ENCODE measurements at regions not wholly inside any gene's neighbourhood (a gene's known extent, or its start where the extent isn't known, plus 50 kb on each side); places are given as distances from the start of the nearest gene placed in this dataset.
"Not testable (repeated sequence)": the region's sequence is repeated elsewhere in the genome, so short reads cannot be mapped to it uniquely, and the experiment has no call there.

GRCh38 chr2:14454202-14454601 lies 178.3 kb upstream of the LRATD1 start:
- no peaks in the 10 kb centered on the region for H3K36me3 Mint-ChIP-seq (ENCODE audit: low read depth)
- no peak overlapping the region for H3K4me3 Mint-ChIP-seq
- no peak overlapping the region for H3K27ac Mint-ChIP-seq
- no peaks in the 10 kb centered on the region for H3K27me3 Mint-ChIP-seq (ENCODE audit: low read depth)
- peaks cover 16% of the 10 kb centered on the region for H3K9me3 Mint-ChIP-seq
- no peaks in the 10 kb centered on the region for H3K4me1 Mint-ChIP-seq (ENCODE audit: low read depth)

- no peaks in the 10 kb centered on the region for H3K4me1 Mint-ChIP-seq (ENCODE audit: low read depth)
- no peaks in the 10 kb centered on the region for H3K36me3 Mint-ChIP-seq (ENCODE audit: low read depth)
- peaks cover 21% of the 10 kb centered on the region for H3K9me3 Mint-ChIP-seq
- H3K27ac Mint-ChIP-seq, result no peak overlapping the region
- no peaks in the 10 kb centered on the region for H3K27me3 Mint-ChIP-seq (ENCODE audit: low read depth)
- H3K4me3 Mint-ChIP-seq, result no peak overlapping the region
These were observed 172.7 kb upstream of the LRATD1 start for GRCh38 chr2:14459786-14460325.

GRCh38 chr2:14475994-14476393 lies 156.5 kb upstream of the LRATD1 start:
- Mint-ChIP-seq H3K27ac (no peak overlapping the region), H3K36me3 (ENCODE audit: low read depth) (no peaks in the 10 kb centered on the region), H3K4me3 (no peak overlapping the region), H3K27me3 (ENCODE audit: low read depth) (no peaks in the 10 kb centered on the region), H3K9me3 (no peaks in the 10 kb centered on the region), H3K4me1 (ENCODE audit: low read depth) (no peaks in the 10 kb centered on the region)

- no peaks in the 10 kb centered on the region for H3K36me3 Mint-ChIP-seq (ENCODE audit: low read depth)
- no peaks in the 10 kb centered on the region for H3K27me3 Mint-ChIP-seq (ENCODE audit: low read depth)
- H3K27ac Mint-ChIP-seq, result no peak overlapping the region
- no peaks in the 10 kb centered on the region for H3K4me1 Mint-ChIP-seq (ENCODE audit: low read depth)
- no peaks in the 10 kb centered on the region for H3K9me3 Mint-ChIP-seq
- no peak overlapping the region for H3K4me3 Mint-ChIP-seq
These were observed 153.0 kb upstream of the LRATD1 start for GRCh38 chr2:14479486-14479885.

- Mint-ChIP-seq H3K9me3 (no peaks in the 10 kb centered on the region), H3K4me1 (ENCODE audit: low read depth) (no peaks in the 10 kb centered on the region), H3K27ac (no peak overlapping the region), H3K27me3 (ENCODE audit: low read depth) (no peaks in the 10 kb centered on the region), H3K4me3 (no peak overlapping the region), H3K36me3 (ENCODE audit: low read depth) (no peaks in the 10 kb centered on the region)
These were observed 152.4 kb upstream of the LRATD1 start for GRCh38 chr2:14480120-14480519.

- Mint-ChIP-seq H3K4me1 (ENCODE audit: low read depth) (no peaks in the 10 kb centered on the region), H3K27me3 (ENCODE audit: low read depth) (no peaks in the 10 kb centered on the region), H3K36me3 (ENCODE audit: low read depth) (no peaks in the 10 kb centered on the region), H3K9me3 (peaks cover 4% of the 10 kb centered on the region), H3K4me3 (no peak overlapping the region), H3K27ac (no peak overlapping the region)
These were observed 151.6 kb upstream of the LRATD1 start for GRCh38 chr2:14480906-14481305.

- H3K36me3 Mint-ChIP-seq (ENCODE audit: low read depth), result no peaks in the 10 kb centered on the region
- H3K27me3 Mint-ChIP-seq (ENCODE audit: low read depth), result no peaks in the 10 kb centered on the region
- H3K4me3 Mint-ChIP-seq, result no peak overlapping the region
- no peak overlapping the region for H3K27ac Mint-ChIP-seq
- no peaks in the 10 kb centered on the region for H3K4me1 Mint-ChIP-seq (ENCODE audit: low read depth)
- no peaks in the 10 kb centered on the region for H3K9me3 Mint-ChIP-seq
These were observed 139.5 kb upstream of the LRATD1 start for GRCh38 chr2:14492920-14493503.

GRCh38 chr2:14494759-14495158 lies 137.8 kb upstream of the LRATD1 start:
- Mint-ChIP-seq H3K4me3 (no peak overlapping the region), H3K36me3 (ENCODE audit: low read depth) (no peaks in the 10 kb centered on the region), H3K27ac (no peak overlapping the region), H3K27me3 (ENCODE audit: low read depth) (no peaks in the 10 kb centered on the region), H3K9me3 (no peaks in the 10 kb centered on the region), H3K4me1 (ENCODE audit: low read depth) (no peaks in the 10 kb centered on the region)

GRCh38 chr2:14501061-14501460 lies 131.5 kb upstream of the LRATD1 start:
- Mint-ChIP-seq H3K4me3 (no peak overlapping the region), H3K27ac (no peak overlapping the region), H3K4me1 (ENCODE audit: low read depth) (no peaks in the 10 kb centered on the region), H3K27me3 (ENCODE audit: low read depth) (no peaks in the 10 kb centered on the region), H3K36me3 (ENCODE audit: low read depth) (no peaks in the 10 kb centered on the region), H3K9me3 (no peaks in the 10 kb centered on the region)

GRCh38 chr2:14506955-14507354 lies 125.6 kb upstream of the LRATD1 start:
- H3K27me3 Mint-ChIP-seq (ENCODE audit: low read depth); H3K27ac Mint-ChIP-seq; H3K4me1 Mint-ChIP-seq (ENCODE audit: low read depth); H3K36me3 Mint-ChIP-seq (ENCODE audit: low read depth); H3K4me3 Mint-ChIP-seq: not testable (repeated sequence)
- H3K9me3 Mint-ChIP-seq, result peaks cover 25% of the 10 kb centered on the region

GRCh38 chr2:14511541-14511940 lies 121.0 kb upstream of the LRATD1 start:
- Mint-ChIP-seq H3K4me1 (ENCODE audit: low read depth) (no peaks in the 10 kb centered on the region), H3K4me3 (no peak overlapping the region), H3K27ac (no peak overlapping the region), H3K27me3 (ENCODE audit: low read depth) (no peaks in the 10 kb centered on the region), H3K36me3 (ENCODE audit: low read depth) (no peaks in the 10 kb centered on the region), H3K9me3 (peaks cover 25% of the 10 kb centered on the region)

GRCh38 chr2:14513903-14514302 lies 118.6 kb upstream of the LRATD1 start:
- H3K4me3 Mint-ChIP-seq, result no peak overlapping the region
- H3K27ac Mint-ChIP-seq, result no peak overlapping the region
- no peaks in the 10 kb centered on the region for H3K27me3 Mint-ChIP-seq (ENCODE audit: low read depth)
- peaks cover 8% of the 10 kb centered on the region for H3K9me3 Mint-ChIP-seq
- H3K36me3 Mint-ChIP-seq (ENCODE audit: low read depth), result no peaks in the 10 kb centered on the region
- H3K4me1 Mint-ChIP-seq (ENCODE audit: low read depth), result no peaks in the 10 kb centered on the region

GRCh38 chr2:14516844-14517243 lies 115.7 kb upstream of the LRATD1 start:
- Mint-ChIP-seq H3K9me3 (peaks cover 3% of the 10 kb centered on the region), H3K4me1 (ENCODE audit: low read depth) (no peaks in the 10 kb centered on the region), H3K27ac (no peak overlapping the region), H3K4me3 (no peak overlapping the region), H3K36me3 (ENCODE audit: low read depth) (no peaks in the 10 kb centered on the region), H3K27me3 (ENCODE audit: low read depth) (no peaks in the 10 kb centered on the region)

- Mint-ChIP-seq H3K27me3 (ENCODE audit: low read depth) (no peaks in the 10 kb centered on the region), H3K27ac (no peak overlapping the region), H3K36me3 (ENCODE audit: low read depth) (no peaks in the 10 kb centered on the region), H3K4me3 (no peak overlapping the region), H3K9me3 (peaks cover 3% of the 10 kb centered on the region), H3K4me1 (ENCODE audit: low read depth) (no peaks in the 10 kb centered on the region)
These were observed 114.8 kb upstream of the LRATD1 start for GRCh38 chr2:14517731-14518130.

- Mint-ChIP-seq H3K36me3 (ENCODE audit: low read depth) (no peaks in the 10 kb centered on the region), H3K27ac (no peak overlapping the region), H3K9me3 (peaks cover 6% of the 10 kb centered on the region), H3K4me1 (ENCODE audit: low read depth) (no peaks in the 10 kb centered on the region), H3K27me3 (ENCODE audit: low read depth) (no peaks in the 10 kb centered on the region), H3K4me3 (no peak overlapping the region)
These were observed 112.1 kb upstream of the LRATD1 start for GRCh38 chr2:14520385-14520945.

Measured in T-helper 1 cell treated with Interleukin-12 subunit alpha and Interleukin-12 subunit beta and Interleukin-4 antibody, amounts not matched to agents 30 μg/mL and 1 μg/mL, for 36 hours (primary cell).